HCT116 (cell line): ENCODE measurements at regions not wholly inside any gene's neighbourhood (a gene's known extent, or its start where the extent isn't known, plus 50 kb on each side); places are given as distances from the start of the nearest gene placed in this dataset.

Experiments used
- ATAC-seq: fragments of 200-7000 bp; cut with Tn5 transposase; 2 replicates; pipeline ENCODE4 v1.9.1; 2020; ENCODE audit warnings: mild to moderate bottlenecking, moderate library complexity
- BruUV-seq: library from RNA; stranded (reverse); fragments of 400-500 nt; replicated peaks from 2 replicates; lab custom pipeline; 2021; lab: Mats Ljungman, UMichigan
- CTCF ChIA-PET: fragments of 300-600 bp; sonication (Branson Sonifier 250); formaldehyde crosslinking; loops from one replicate; lab custom pipeline; 2021; ENCODE audit warnings: antibody characterized with exemption; lab: Charles Lee
- POLR2A ChIA-PET: fragments of 300-600, 350-600 bp; sonication (Branson Sonifier 250); formaldehyde crosslinking; loops from one replicate; lab custom pipeline; 2021; ENCODE audit warnings: antibody characterized with exemption; lab: Charles Lee
- RAD21 ChIA-PET, 2 experiments: fragments of 300-600 bp; sonication (Branson Sonifier 250); formaldehyde crosslinking; loops; one replicate each; lab custom pipeline; 2023; ENCODE audit warnings: low total read pairs in 2 of 2; ENCODE audit not compliant: uncharacterized antibody in 2 of 2, unreplicated experiment in 2 of 2, low non-redundant PET in 1 of 2; lab: Charles Lee
- DNase-seq: peaks from one replicate; pipeline ENCODE4 v3.0.0-alpha.2; 2010; ENCODE audit warnings: low read depth, low spot score
- H2AFZ ChIP-seq: fragments of 200-600 bp; shearing (Covaris generic), sonication (generic); 2 replicates; pipeline ENCODE4 v1.6.1; 2017; ENCODE audit warnings: low read depth, mixed run types, mixed read lengths, antibody characterized with exemption, low read length; ENCODE audit not compliant: poor library complexity, severe bottlenecking
- H3K27ac ChIP-seq: 2 replicates; pipeline ENCODE4 v1.5.1; 2012; ENCODE audit warnings: low read depth, low read length
- H3K27me3 ChIP-seq: fragments of 200-600 bp; sonication (generic); 2 replicates; pipeline ENCODE4 v1.6.1; 2016; ENCODE audit warnings: mixed run types, low read length, mixed read lengths; ENCODE audit not compliant: insufficient read depth
- H3K36me3 ChIP-seq, 2 experiments: fragments of 200-500 bp in 1 of 2; fragments of 200-600 bp in 1 of 2; sonication (Bioruptor generic) in 1 of 2; sonication (generic) in 1 of 2; 2 replicates each; pipeline versions ENCODE4 v1.5.1 to v1.6.1; 2014 to 2016; ENCODE audit warnings: low read length in 2 of 2, inconsistent platforms in 1 of 2, mixed read lengths in 1 of 2, mixed run types in 1 of 2; ENCODE audit not compliant: insufficient read depth in 2 of 2, control insufficient read depth in 1 of 2
- H3K4me1 ChIP-seq, 2 experiments: fragments of 200-600 bp in 1 of 2; sonication (generic) in 1 of 2; 2 replicates each; pipeline versions ENCODE4 v1.5.1 to v1.6.1; 2012 to 2017; ENCODE audit warnings: low read length in 2 of 2, inconsistent platforms in 1 of 2, mild to moderate bottlenecking in 1 of 2, mixed read lengths in 1 of 2, mixed run types in 1 of 2, moderate library complexity in 1 of 2; ENCODE audit not compliant: insufficient read depth in 2 of 2, control insufficient read depth in 1 of 2
- H3K4me2 ChIP-seq: fragments of 200-600 bp; sonication (generic); 2 replicates; pipeline ENCODE4 v1.6.1; 2017; ENCODE audit warnings: mixed run types, low read length, mixed read lengths
- H3K4me3 ChIP-seq, 2 experiments: fragments of 200-600 bp in 1 of 2; sonication (generic) in 1 of 2; replicated peaks in 1 of 2; 2 replicates each; pipeline ENCODE4 v1.5.1; 2011 to 2016; ENCODE audit warnings: low read length in 2 of 2, control low read depth in 1 of 2, low read depth in 1 of 2, mild to moderate bottlenecking in 1 of 2, mixed read lengths in 1 of 2, mixed run types in 1 of 2
- H3K79me2 ChIP-seq: fragments of 200-600 bp; sonication (generic); 2 replicates; pipeline ENCODE4 v1.6.1; 2017; ENCODE audit warnings: mild to moderate bottlenecking, mixed run types, low read length, moderate library complexity, mixed read lengths; ENCODE audit not compliant: insufficient read depth
- H3K9ac ChIP-seq: fragments of 200-600 bp; sonication (generic); 2 replicates; pipeline ENCODE4 v1.6.1; 2016; ENCODE audit warnings: low read length, mixed read lengths
- H3K9me2 ChIP-seq: fragments of 200-600 bp; sonication (generic), shearing (Covaris generic); 2 replicates; pipeline ENCODE4 v1.6.1; 2017; ENCODE audit warnings: mixed run types, mild to moderate bottlenecking, moderate library complexity; ENCODE audit not compliant: insufficient read depth
- H3K9me3 ChIP-seq, 2 experiments: fragments of 200-500 bp in 1 of 2; fragments of 200-600 bp in 1 of 2; sonication (Bioruptor generic) in 1 of 2; sonication (generic) in 1 of 2; 2 replicates each; pipeline ENCODE4 v1.6.1; 2014 to 2017; ENCODE audit warnings: low read length in 2 of 2, mixed read lengths in 2 of 2, inconsistent platforms in 1 of 2, low read depth in 1 of 2, mild to moderate bottlenecking in 1 of 2, mixed run types in 1 of 2, moderate library complexity in 1 of 2; ENCODE audit not compliant: control insufficient read depth in 1 of 2, insufficient read depth in 1 of 2
- H4K20me1 ChIP-seq: fragments of 200-600 bp; sonication (generic), shearing (Covaris generic); 2 replicates; pipeline ENCODE4 v1.6.1; 2017; ENCODE audit warnings: mixed run types, mild to moderate bottlenecking, moderate library complexity; ENCODE audit not compliant: insufficient read depth
- ATF3 ChIP-seq: IDR thresholded peaks from 2 replicates; pipeline ENCODE4 v1.6.1; 2012
- CEBPB ChIP-seq: IDR thresholded peaks from 2 replicates; pipeline ENCODE4 v1.6.1; 2012; ENCODE audit warnings: low read depth
- FOSL1 ChIP-seq: IDR thresholded peaks from 2 replicates; pipeline ENCODE4 v1.6.1; 2012; ENCODE audit warnings: low read depth
- JUND ChIP-seq: IDR thresholded peaks from 2 replicates; pipeline ENCODE4 v1.6.1; 2012
- POLR2A ChIP-seq: IDR thresholded peaks from 2 replicates; pipeline ENCODE4 v1.7.0; 2011; ENCODE audit warnings: borderline replicate concordance; ENCODE audit not compliant: insufficient read depth, insufficient read length; ENCODE audit errors: extremely low read depth
- POLR2AphosphoS5 ChIP-seq: IDR thresholded peaks from 2 replicates; pipeline ENCODE4 v1.6.1; 2011; ENCODE audit warnings: mild to moderate bottlenecking, low read depth, low read length, moderate library complexity
- RAD21 ChIP-seq: IDR thresholded peaks from 2 replicates; pipeline ENCODE4 v1.6.1; 2012; ENCODE audit warnings: low read depth, mild to moderate bottlenecking
- SP1 ChIP-seq: IDR thresholded peaks from 2 replicates; pipeline ENCODE4 v1.6.1; 2012; ENCODE audit warnings: low read depth
- SRF ChIP-seq: IDR thresholded peaks from 2 replicates; pipeline ENCODE4 v1.6.1; 2012; ENCODE audit warnings: low read depth
- TCF7L2 ChIP-seq: IDR thresholded peaks from 2 replicates; pipeline ENCODE4 v1.7.0; 2011; ENCODE audit warnings: borderline replicate concordance, inconsistent platforms; ENCODE audit not compliant: insufficient read depth, insufficient read length; ENCODE audit errors: extremely low read depth
- ZBTB33 ChIP-seq: IDR thresholded peaks from 2 replicates; pipeline ENCODE4 v1.6.1; 2011; ENCODE audit warnings: mild to moderate bottlenecking, low read length, moderate library complexity; ENCODE audit not compliant: insufficient replicate concordance; ENCODE audit errors: extremely low read depth
- ZFX ChIP-seq: fragments of 450-650 bp; IDR thresholded peaks from 2 replicates; pipeline ENCODE4 v1.6.1; 2017
- intact Hi-C: fragments of 100-400 bp; cut with micrococcal nuclease; formaldehyde crosslinking; loops from 2 replicates; pipeline ENCODE4 v1.10.0; 2022

- RAD21 ChIA-PET, result no interaction called here
- Histone ChIP-seq H3K4me1 (no peaks in the 10 kb centered on the region), H3K9ac (no peak overlapping the region), H4K20me1 (no peaks in the 10 kb centered on the region), H3K4me3 (no peak overlapping the region), H3K9me2 (no peaks in the 10 kb centered on the region), H3K9me3 (no peaks in the 10 kb centered on the region), H3K4me2 (no peak overlapping the region), H3K79me2 (no peaks in the 10 kb centered on the region), H3K27me3 (no peaks in the 10 kb centered on the region), H3K36me3 (no peaks in the 10 kb centered on the region), H2AFZ (no peak overlapping the region), H3K27ac (no peak overlapping the region)
- no peak for DNase-seq
- intact Hi-C loops, result no loop called here
- CTCF ChIA-PET, result no interaction called here
- TF ChIP-seq ZBTB33, result no peak
- no peak for TF ChIP-seq POLR2AphosphoS5
- TF ChIP-seq CEBPB, result no peak
- no peak for TF ChIP-seq FOSL1
- TF ChIP-seq JUND, result no peak
- TF ChIP-seq POLR2A, result no peak
- no TSS peak for BruUV-seq
- no peak for ATAC-seq
- POLR2A ChIA-PET, result no interaction called here
Observed at GRCh38 chr13:97528518-97528917, 94.5 kb downstream of the RAP2A start.

GRCh38 chr13:97534540-97534939, 100.6 kb downstream of the RAP2A start:
- no TSS peak for BruUV-seq

More at GRCh38 chr13:97534540-97534939, 100.6 kb downstream of the RAP2A start:
- TF ChIP-seq RAD21 (no peak), POLR2A (no peak), ZFX (no peak), SRF (no peak), ATF3 (no peak), SP1 (no peak), CEBPB (no peak), TCF7L2 (no peak), ZBTB33 (no peak)
- TF ChIP-seq, all 23 proteins: peak for 0
- H3K9me2 ChIP-seq, result no peaks in the 10 kb centered on the region
- H3K9me3 ChIP-seq, result no peaks in the 10 kb centered on the region
- intact Hi-C loops, result no loop called here
- ChIA-PET CTCF (no interaction called here), RAD21 (no interaction called here), POLR2A (no interaction called here)
- H3K4me3 ChIP-seq, result no peak overlapping the region
- H3K79me2 ChIP-seq, result no peaks in the 10 kb centered on the region
- no peaks in the 10 kb centered on the region for H3K27me3 ChIP-seq
- no peak overlapping the region for H3K9ac ChIP-seq
- no peaks in the 10 kb centered on the region for H3K36me3 ChIP-seq
- no peaks in the 10 kb centered on the region for H3K4me1 ChIP-seq
- no peak for ATAC-seq
- no peak overlapping the region for H3K27ac ChIP-seq
- DNase-seq, result no peak
- no peak overlapping the region for H3K4me2 ChIP-seq
- no peak overlapping the region for H2AFZ ChIP-seq
- no peaks in the 10 kb centered on the region for H4K20me1 ChIP-seq
